NCI-H1417 treated with DMSO at 0.1 percent for 48 hours (cell line): ENCODE measurements at regions not wholly inside any gene's neighbourhood (a gene's known extent, or its start where the extent isn't known, plus 50 kb on each side); places are given as distances from the start of the nearest gene placed in this dataset.
"Not testable (repeated sequence)": the region's sequence is repeated elsewhere in the genome, so short reads cannot be mapped to it uniquely, and the experiment has no call there.

Experiments used
- DNase-seq: peaks from one replicate; lab custom pipeline; 2025; lab: John Stamatoyannopoulos, UW

GRCh38 chr10:64416011-64416410 is 894.8 kb downstream of the REEP3 start:
- DNase-seq, result no peak

DNA sequence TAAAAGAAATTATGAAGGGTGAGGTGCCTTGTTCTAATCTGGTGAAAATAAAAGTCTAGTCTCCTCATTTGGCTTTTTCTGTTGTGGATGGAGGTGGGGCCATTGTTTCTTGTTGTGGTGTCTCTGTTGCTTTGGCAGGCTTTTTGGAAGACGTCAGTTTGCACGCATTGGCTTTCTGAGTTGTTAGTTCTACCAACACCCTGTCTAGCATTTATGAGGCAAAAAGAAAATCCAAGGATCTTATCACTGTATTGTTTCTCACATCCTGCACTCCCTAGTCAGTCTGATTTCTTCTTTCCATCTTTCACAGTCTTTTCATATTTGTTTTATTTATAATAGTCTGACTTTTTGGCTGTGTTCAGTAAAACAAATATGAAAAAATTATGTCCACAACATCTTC is 898.3 kb downstream of the REEP3 start:
- no peak for DNase-seq

GRCh38 chr10:64426745-64427144 is 905.5 kb downstream of the REEP3 start:
- no peak for DNase-seq

- no peak for DNase-seq
These were observed 909.6 kb downstream of the REEP3 start for GRCh38 chr10:64430690-64431323.

- DNase-seq, result not testable (repeated sequence)
These were observed 920.7 kb downstream of the REEP3 start for GRCh38 chr10:64441872-64442271.

DNA sequence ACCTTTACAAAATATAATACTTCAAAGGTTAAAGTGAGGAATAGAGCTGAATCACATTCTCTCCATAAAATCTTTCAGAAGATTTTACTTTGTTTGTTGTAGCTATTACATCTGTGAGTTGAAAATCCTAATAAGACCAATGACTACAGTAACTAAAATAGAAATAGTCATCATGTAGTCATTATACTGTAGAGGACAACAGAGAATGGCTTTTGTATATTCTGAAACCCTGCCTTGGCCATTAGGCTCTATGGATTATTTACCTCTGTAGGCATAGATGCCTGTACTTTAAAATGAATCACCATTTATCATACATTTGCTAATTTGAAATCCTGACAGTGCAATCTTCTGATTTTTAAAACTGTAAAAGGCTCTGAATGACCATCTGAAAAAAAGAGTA is 923.0 kb downstream of the REEP3 start:
- DNase-seq, result no peak

GRCh38 chr10:64444564-64444963 is 923.4 kb downstream of the REEP3 start:
- no peak for DNase-seq

DNA sequence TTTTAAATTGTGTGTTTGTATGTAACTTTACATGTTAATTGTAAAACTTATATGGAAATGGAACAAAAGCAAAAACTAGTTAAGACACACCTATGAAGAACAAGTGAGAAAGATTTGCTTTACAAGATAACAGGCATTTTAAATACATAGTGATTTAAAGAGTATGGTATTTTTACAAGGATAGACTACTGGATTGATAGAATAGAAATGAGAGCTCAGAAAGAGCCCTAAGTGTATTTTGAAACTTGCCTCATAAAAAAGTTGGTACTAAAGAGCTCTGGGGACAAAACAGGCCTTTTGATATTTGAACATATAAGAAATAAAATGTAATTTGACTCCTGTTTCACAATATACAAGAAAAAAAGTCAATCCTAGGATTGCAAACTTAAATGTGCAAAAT is 928.4 kb downstream of the REEP3 start:
- DNase-seq, result no peak

DNA sequence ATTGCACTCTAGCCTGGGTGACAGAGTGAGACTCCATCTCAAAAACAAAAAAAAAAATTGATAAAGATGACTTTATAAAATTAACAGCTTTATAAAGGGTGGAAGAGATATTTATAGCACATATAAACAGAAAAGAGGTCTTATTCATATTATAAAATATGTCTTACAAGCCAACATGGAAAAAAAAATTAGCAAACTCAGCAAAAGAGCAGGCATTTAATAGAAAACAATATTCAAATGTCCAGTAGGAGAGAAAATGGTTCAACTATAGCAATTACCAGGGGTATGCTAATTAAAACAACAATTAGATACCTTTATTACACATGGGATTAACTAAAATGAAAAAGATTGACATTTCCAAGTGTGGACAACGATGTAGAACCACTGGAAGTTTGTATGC is 929.1 kb downstream of the REEP3 start:
- DNase-seq, result no peak

DNA sequence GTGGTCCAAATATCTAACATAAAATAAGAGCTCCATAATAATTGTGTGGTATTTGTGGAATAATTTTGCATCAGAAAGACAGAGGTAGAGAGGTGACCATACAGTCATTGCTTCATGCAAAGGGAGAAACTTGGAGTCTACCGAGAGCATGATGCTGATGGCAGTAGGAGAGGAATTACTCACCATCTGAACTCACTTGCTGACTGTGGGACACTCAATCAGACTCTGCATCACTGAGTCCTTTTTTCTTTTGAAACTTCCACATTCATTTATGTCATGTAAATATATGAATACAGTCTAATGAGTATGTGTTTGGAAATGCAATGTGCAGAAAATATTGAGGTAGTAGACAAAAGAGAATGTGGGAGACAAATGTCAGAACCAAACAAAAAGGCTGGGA is 933.8 kb downstream of the REEP3 start:
- no peak for DNase-seq

GRCh38 chr10:64458306-64458705 is 937.1 kb downstream of the REEP3 start:
- DNase-seq, result no peak

DNA sequence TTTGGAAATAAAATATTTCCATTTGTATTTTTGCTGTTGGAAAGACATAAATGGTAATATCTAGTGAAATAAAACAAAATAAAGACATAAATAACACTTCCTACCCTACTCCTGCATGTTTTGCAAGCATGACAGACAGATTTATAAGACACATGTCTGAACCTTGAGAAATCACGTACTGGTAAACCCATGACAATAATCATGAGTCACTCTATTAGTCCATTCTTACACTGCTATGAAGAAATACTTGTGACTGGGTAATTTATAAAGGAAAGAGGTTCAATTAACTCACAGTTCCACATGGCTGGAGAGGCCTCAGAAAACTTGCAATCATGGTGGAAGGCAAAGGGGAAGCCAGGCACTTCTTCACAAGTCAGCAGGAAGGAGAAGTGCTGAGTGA is 942.2 kb downstream of the REEP3 start:
- no peak for DNase-seq

DNA sequence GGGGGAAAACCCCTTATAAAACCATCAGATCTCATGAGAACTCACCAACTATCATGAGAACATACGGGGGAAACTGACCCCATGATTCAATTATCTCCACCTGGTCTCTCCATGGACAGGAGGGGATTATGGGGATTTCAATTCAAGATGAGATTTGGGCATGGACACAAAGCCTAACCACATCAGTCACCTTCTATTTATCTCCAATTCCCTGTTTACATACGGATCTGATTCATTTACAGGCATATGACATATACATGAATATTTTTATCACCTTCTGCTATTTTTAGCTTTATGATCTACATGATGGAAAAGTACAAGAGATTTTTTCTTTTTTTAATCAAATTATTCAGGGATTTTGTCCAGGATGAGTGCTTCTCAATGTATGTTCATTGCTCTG is 944.5 kb downstream of the REEP3 start:
- no peak for DNase-seq

DNA sequence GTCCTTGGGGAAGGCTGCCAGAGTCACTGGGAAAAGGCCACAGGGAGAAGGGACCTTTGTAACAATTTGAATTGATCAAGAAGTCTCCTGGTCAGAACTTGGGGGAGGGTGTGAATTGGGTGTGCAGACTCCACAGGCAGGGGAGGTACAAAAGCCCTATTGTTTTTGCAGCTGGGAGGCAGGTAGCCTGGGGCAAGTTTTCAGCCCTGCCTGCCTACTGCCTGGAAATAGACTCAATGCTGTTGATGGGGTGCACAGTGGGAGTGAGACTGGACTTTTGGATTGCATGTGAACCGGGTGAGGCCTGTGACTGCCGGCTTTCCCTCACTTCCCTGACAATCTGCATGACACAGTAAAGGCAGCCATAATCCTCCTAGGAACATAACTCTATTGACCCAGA is 947.0 kb downstream of the REEP3 start:
- DNase-seq, result no peak

DNA sequence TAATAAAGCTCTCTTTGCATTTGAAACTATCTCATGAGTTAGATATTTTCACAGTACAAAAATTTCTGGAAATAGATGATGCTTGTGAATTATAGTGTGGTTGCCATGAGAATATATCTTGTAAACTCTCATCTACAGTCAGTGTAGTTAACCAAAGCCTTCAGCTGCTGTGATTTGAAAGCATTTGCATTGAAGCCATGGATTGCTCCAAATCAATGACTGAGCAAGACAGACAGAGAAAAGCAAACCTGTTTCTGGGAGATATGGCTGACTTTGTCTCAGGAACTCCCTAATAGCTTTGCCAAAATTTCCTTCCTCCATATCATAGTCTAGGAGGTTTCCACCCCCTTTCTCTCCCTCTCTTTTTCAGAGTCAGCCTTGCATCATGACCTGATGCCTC is 955.3 kb downstream of the REEP3 start:
- no peak for DNase-seq

DNA sequence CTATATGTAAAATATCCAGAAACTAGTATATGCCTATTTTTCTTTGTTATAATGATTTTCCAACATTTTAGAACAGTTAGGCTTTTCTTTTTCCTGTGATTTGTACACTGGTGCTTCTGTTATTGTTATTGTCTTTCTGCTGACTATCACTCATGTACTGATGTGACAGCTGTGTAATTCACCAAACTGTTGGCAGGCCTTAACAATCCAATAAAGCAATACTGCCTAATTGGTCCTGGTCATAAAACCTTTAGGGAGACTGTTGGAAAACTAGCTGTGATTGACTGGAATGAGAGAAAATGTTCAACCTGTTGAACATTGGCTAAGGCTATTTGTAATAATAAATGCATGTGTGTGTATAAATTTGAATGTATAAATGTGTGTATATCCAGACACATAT is 956.6 kb downstream of the REEP3 start:
- no peak for DNase-seq

GRCh38 chr10:64484811-64485330 is 963.7 kb downstream of the REEP3 start:
- no peak for DNase-seq

GRCh38 chr10:64486149-64486548 is 964.9 kb downstream of the REEP3 start:
- no peak for DNase-seq

GRCh38 chr10:64486901-64487300 is 965.7 kb downstream of the REEP3 start:
- no peak for DNase-seq

GRCh38 chr10:64494901-64495300 is 973.7 kb downstream of the REEP3 start:
- no peak for DNase-seq

- DNase-seq, result no peak
These were observed 976.1 kb downstream of the REEP3 start for GRCh38 chr10:64497306-64497705.

GRCh38 chr10:64501807-64502206 is 980.6 kb downstream of the REEP3 start:
- DNase-seq, result no peak

DNA sequence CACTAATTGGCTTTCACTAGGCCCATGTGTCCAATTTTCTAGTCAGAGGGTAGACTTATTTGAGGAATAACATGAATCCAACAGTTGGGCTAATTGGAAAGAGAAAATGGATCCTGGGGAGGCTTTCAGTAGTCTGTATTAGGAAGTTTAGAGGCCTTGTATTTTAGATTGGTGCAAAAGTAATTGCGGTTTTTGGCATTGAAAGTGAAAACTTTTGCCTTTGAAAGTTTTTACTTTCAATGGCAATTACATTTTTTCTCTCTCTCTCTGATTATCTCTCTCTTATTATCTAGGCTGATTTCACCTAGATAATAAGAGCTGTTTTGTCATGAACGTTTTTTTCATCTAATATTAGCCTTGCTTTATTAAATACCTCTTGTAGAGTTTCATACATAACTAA is 981.7 kb downstream of the REEP3 start:
- DNase-seq, result no peak

DNA sequence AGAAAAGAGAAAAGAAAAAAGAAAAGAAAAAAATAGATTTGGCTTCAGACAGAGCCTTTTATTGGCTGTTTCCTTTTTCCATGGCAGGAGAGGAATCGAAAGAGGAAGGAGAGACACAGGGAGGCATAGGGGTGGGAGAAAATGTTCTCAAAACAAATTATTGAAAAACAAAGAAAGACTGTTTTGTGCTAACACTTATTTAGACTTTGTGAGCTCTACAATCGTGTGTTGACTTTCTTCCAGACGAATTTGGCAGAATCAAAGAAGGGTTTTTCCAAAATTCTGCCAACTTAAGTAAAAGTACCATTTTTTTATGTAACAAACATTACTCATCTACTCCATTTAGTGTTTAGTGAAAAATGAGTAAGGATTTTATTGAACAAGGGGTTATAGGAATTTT is 982.2 kb downstream of the REEP3 start:
- no peak for DNase-seq
